Upper lobe of left lung (tissue), 6 donors: ENCODE measurements at regions not wholly inside any gene's neighbourhood (a gene's known extent, or its start where the extent isn't known, plus 50 kb on each side); places are given as distances from the start of the nearest gene placed in this dataset.
A peak's percentile ranks its signal among the peaks of the same experiment; 100 is the strongest.

Source experiments
- ATAC-seq, 2 donors: fragments of 200-7000 bp; cut with Tn5 transposase; one replicate each; pipeline ENCODE4 v1.9.1; 2022; ENCODE audit warnings: mild to moderate bottlenecking in 2 of 2, moderate library complexity in 2 of 2; ENCODE audit not compliant: low FRiP score in 2 of 2
- DNase-seq, 2 donors: peaks; one replicate each; pipeline ENCODE4 v3.0.0-alpha.2; 2019 to 2020
- H3K27ac ChIP-seq, 4 donors: fragments of 200-600 bp; sonication (generic); one replicate each; pipeline ENCODE4 v1.5.1; 2016 to 2019
- H3K27me3 ChIP-seq, 4 donors: fragments of 200-600 bp; sonication (generic); one replicate each; pipeline ENCODE4 v1.5.1; 2017 to 2019
- H3K36me3 ChIP-seq, 4 donors: fragments of 200-600 bp; sonication (generic); one replicate each; pipeline ENCODE4 v1.5.1; 2016 to 2019
- H3K4me1 ChIP-seq, 4 donors: fragments of 200-600 bp; sonication (generic); one replicate each; pipeline ENCODE4 v1.5.1; 2018 to 2019
- H3K4me3 ChIP-seq, 4 donors: fragments of 200-600 bp; sonication (generic); one replicate each; pipeline ENCODE4 v1.5.1; 2017 to 2019; ENCODE audit warnings: mild to moderate bottlenecking in 2 of 4, moderate library complexity in 1 of 4
- H3K9me3 ChIP-seq, 4 donors: fragments of 200-600 bp; sonication (generic); one replicate each; pipeline ENCODE4 v1.5.1; 2018 to 2019
- EP300 ChIP-seq, 4 donors: sonication (generic); formaldehyde crosslinking; IDR thresholded peaks; one replicate each; pipeline ENCODE4 v1.5.1; 2017; ENCODE audit warnings: antibody characterized with exemption in 4 of 4, control low read depth in 2 of 4
- POLR2A ChIP-seq, 4 donors: fragments of 450-650 bp; IDR thresholded peaks; one replicate each; pipeline ENCODE4 v1.5.1; 2016 to 2017; ENCODE audit warnings: antibody characterized with exemption in 4 of 4, mild to moderate bottlenecking in 2 of 4
- POLR2AphosphoS5 ChIP-seq, 2 donors: sonication (generic); formaldehyde crosslinking; IDR thresholded peaks; one replicate each; pipeline ENCODE4 v1.5.1; 2017; ENCODE audit warnings: antibody characterized with exemption in 2 of 2
- WGBS, 2 donors: methylation state at CpG; one replicate each; pipeline ENCODE4 v1.1.5; 2017 to 2018; 5-methylcytosine and 5-hydroxymethylcytosine counted together
- TF ChIP-seq, protein P1 (sequence below), 6 experiments: fragments of 450-650 bp in 4 of 6; fragments of 200-600 bp in 2 of 6; sonication (generic) in 2 of 6; IDR thresholded peaks; one replicate each; pipeline ENCODE4 v1.5.1; 2016 to 2019; ENCODE audit warnings: antibody characterized with exemption in 6 of 6
- donor health status: DM: no; HTN: no; CAD: no; lungs with moderate emphysema.
- donor health status: DM: no; HTN: yes; CAD: no; lungs with severe emphysema.

DNA sequence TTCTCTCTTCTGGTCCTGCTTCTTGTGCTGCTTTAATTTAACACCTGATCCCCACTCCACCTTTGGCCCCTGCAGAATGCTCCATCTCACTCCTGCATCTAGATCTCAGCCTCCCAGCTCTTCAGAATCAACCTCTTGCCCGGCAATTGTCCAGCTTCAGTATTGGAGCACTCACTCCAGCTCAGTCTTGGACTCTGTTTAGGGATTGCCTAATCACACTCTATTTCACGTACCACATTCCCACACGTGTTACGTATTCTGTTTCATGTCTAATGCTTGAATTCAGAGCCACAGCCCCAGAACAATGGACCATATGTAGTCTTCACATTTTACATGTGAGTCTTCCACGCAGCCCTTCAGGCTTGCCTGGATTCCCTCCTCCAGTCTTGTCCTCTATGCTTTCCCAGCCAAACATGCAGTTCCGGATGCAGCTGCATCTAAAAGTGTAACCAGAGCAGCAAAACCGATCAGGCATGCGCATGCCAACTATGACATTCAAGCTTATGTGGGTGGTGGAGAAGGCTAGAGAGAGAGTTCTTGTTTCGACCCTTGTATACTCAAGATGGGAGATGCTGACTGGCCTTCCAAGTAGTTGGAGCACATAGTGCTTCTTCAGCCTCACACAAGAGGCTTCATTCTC, 105.2 kb upstream of the FAM9A start:
- H3K27me3 ChIP-seq: no peaks in the 10 kb centered on the region
- H3K36me3 ChIP-seq: no peaks in the 10 kb centered on the region
- 78 to 90% methylated on average over 9 of the region's 9 CpGs for WGBS, 2 donors
- no peak overlapping the region for H3K4me3 ChIP-seq
- no peak overlapping the region for H3K27ac ChIP-seq
- no peaks in the 10 kb centered on the region for H3K9me3 ChIP-seq
- ATAC-seq: no peak
- H3K4me1 ChIP-seq: no peaks in the 10 kb centered on the region
- TF ChIP-seq POLR2A (IDR thresholded peaks at IDR 0.05) (no peak), EP300 (IDR thresholded peaks at IDR 0.05) (no peak), POLR2AphosphoS5 (IDR thresholded peaks at IDR 0.05) (no peak)
- TF ChIP-seq, protein P1, sequence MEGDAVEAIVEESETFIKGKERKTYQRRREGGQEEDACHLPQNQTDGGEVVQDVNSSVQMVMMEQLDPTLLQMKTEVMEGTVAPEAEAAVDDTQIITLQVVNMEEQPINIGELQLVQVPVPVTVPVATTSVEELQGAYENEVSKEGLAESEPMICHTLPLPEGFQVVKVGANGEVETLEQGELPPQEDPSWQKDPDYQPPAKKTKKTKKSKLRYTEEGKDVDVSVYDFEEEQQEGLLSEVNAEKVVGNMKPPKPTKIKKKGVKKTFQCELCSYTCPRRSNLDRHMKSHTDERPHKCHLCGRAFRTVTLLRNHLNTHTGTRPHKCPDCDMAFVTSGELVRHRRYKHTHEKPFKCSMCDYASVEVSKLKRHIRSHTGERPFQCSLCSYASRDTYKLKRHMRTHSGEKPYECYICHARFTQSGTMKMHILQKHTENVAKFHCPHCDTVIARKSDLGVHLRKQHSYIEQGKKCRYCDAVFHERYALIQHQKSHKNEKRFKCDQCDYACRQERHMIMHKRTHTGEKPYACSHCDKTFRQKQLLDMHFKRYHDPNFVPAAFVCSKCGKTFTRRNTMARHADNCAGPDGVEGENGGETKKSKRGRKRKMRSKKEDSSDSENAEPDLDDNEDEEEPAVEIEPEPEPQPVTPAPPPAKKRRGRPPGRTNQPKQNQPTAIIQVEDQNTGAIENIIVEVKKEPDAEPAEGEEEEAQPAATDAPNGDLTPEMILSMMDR (IDR thresholded peaks at IDR 0.05): no peak
- DNase-seq: no peak

DNA sequence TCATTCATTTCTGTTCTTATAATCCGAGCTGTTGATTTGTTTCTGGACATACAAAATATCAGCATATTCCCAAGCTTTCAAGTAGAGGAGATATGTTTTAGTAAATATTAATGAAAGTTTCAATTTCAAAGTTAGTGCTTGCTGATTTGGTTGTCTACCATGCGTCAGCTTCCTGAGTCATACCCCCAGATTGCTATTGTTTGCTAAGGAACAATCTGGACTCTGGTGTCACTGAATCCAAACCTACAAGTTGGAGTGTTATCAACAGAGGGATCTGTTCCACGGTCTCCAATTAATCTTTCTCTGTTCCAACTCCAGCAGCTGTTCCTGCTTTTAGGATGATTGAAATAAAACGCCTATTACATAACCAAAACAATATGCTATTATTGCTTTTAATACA, 96.1 kb upstream of the FAM9A start:
- H3K4me1 ChIP-seq: no peaks in the 10 kb centered on the region
- ATAC-seq (no peak), DNase-seq (no peak)
- no peaks in the 10 kb centered on the region for H3K27me3 ChIP-seq
- TF ChIP-seq POLR2A (IDR thresholded peaks at IDR 0.05) (no peak), EP300 (IDR thresholded peaks at IDR 0.05) (no peak)
- peaks cover 0 to 3% (median 0%) of the 10 kb centered on the region in 4 donors for H3K9me3 ChIP-seq
- no peak overlapping the region for H3K4me3 ChIP-seq
- WGBS, 2 donors: 66 to 75% methylated on average over 4 of the region's 4 CpGs
- no peak overlapping the region for H3K27ac ChIP-seq
- no peaks in the 10 kb centered on the region for H3K36me3 ChIP-seq

DNA sequence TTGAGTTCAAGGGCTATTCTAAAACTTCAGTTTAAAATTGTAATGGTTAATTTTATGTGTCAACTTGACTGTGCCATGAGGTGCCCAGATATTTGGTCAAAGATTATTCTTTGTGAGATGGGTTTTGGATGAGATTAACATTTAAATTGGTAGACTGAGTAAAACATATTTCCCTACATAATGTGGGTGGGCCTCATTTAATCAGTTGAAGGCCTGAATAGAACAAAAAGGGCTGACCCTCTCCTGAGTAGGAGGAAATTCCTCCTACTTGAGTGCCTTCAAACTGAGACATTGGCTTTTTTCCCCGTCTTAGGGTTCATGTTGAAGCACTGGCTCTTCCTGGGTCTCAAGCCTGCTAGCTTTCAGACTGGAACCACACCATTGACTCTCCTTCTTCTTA, 89.6 kb upstream of the FAM9A start:
- no peaks in the 10 kb centered on the region for H3K27me3 ChIP-seq
- DNase-seq: no peak
- no peaks in the 10 kb centered on the region for H3K36me3 ChIP-seq
- ATAC-seq: no peak
- 73 to 100% methylated on average over 1 of the region's 1 CpG for WGBS, 2 donors
- no peak overlapping the region for H3K4me3 ChIP-seq
- no peaks in the 10 kb centered on the region for H3K4me1 ChIP-seq
- no peak for TF ChIP-seq POLR2AphosphoS5 (IDR thresholded peaks at IDR 0.05)
- no peak for TF ChIP-seq EP300 (IDR thresholded peaks at IDR 0.05)
- no peak for TF ChIP-seq POLR2A (IDR thresholded peaks at IDR 0.05)
- TF ChIP-seq, protein P1 (IDR thresholded peaks at IDR 0.05): no peak
- no peak overlapping the region for H3K27ac ChIP-seq
- H3K9me3 ChIP-seq: peaks cover 0 to 8% (median 0%) of the 10 kb centered on the region in 4 donors

DNA sequence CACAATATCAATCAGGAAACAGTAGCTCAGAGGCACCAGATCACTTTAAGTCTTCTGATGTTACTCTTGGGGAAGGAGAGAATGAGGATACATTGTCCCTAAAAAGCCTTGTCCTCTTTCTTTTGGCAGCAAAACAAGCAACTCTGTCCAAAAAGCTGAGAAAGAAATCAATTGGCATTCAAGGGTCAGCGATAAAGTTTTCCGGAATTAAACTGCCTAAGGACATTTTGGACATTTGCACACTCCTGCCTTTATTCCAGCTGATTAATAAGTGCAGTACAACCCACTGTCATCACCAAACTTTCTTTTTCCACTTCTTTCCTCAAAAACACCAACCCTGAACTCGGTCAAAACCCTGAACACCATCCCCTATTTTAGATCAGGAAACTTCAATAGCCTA, 85.8 kb upstream of the FAM9A start:
- WGBS, 2 donors: 67 to 83% methylated on average over 3 of the region's 3 CpGs
- peaks cover 0 to 5% (median 0%) of the 10 kb centered on the region in 4 donors for H3K9me3 ChIP-seq
- no peak for TF ChIP-seq POLR2AphosphoS5 (IDR thresholded peaks at IDR 0.05)
- TF ChIP-seq EP300 (IDR thresholded peaks at IDR 0.05): no peak
- TF ChIP-seq, protein P1 (IDR thresholded peaks at IDR 0.05): no peak
- TF ChIP-seq POLR2A (IDR thresholded peaks at IDR 0.05): no peak
- H3K4me1 ChIP-seq: no peaks in the 10 kb centered on the region
- H3K4me3 ChIP-seq: no peak overlapping the region
- H3K27me3 ChIP-seq: no peaks in the 10 kb centered on the region
- no peaks in the 10 kb centered on the region for H3K36me3 ChIP-seq
- no peak for DNase-seq
- H3K27ac ChIP-seq: no peak overlapping the region
- no peak for ATAC-seq

DNA sequence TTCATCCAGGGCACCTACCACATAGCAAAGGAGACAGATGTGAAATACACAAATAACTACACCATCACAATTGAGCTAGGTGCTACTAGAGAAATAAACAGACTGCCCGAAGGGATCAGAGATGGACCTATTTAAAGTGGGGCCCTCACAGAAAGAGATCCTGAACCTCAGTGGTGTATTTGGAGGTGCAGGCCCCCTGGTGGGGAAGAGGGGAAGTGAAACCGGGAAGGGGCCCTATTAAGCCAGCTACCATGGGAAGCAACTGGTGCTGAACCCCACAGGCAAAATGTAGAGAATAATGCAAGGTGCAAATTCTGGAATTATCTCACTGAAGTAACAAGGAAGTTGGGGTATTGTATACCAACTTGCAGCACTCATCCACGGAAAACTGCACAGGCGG, 78.6 kb upstream of the FAM9A start:
- no peak for DNase-seq
- 34 to 68% methylated on average over 3 to 4 of the region's 4 CpGs for WGBS, 2 donors
- H3K27me3 ChIP-seq: no peaks in the 10 kb centered on the region
- no peak overlapping the region for H3K4me3 ChIP-seq
- no peaks in the 10 kb centered on the region for H3K9me3 ChIP-seq
- H3K4me1 ChIP-seq: no peaks in the 10 kb centered on the region
- H3K27ac ChIP-seq: no peak overlapping the region
- no peak for TF ChIP-seq EP300 (IDR thresholded peaks at IDR 0.05)
- TF ChIP-seq, protein P1 (IDR thresholded peaks at IDR 0.05): peak in 3 of 6 experiments; percentile 20 to 64 (median 53)
- ATAC-seq: no peak
- H3K36me3 ChIP-seq: no peaks in the 10 kb centered on the region
